Bronchial epithelial cell (primary cell): ENCODE measurements at regions not wholly inside any gene's neighbourhood (a gene's known extent, or its start where the extent isn't known, plus 50 kb on each side); places are given as distances from the start of the nearest gene placed in this dataset.
"Not testable (repeated sequence)": the region's sequence is repeated elsewhere in the genome, so short reads cannot be mapped to it uniquely, and the experiment has no call there.

Experiments used
- DNase-seq: peaks from one replicate; pipeline ENCODE4 v3.0.0-alpha.2; 2010; ENCODE audit warnings: low read depth
- FAIRE-seq: peaks from 2 replicates; lab custom pipeline; 2011; peaks lifted over from hg19 to GRCh38; lab: Jason Lieb, UNC
- H3K27me3 ChIP-seq: 2 replicates; pipeline ENCODE4 v1.5.1; 2011; ENCODE audit warnings: low read length; ENCODE audit not compliant: control insufficient read depth, insufficient read depth
- H3K36me3 ChIP-seq: 2 replicates; pipeline ENCODE4 v1.5.1; 2011; ENCODE audit warnings: low read length; ENCODE audit not compliant: control insufficient read depth, insufficient read depth
- H3K4me3 ChIP-seq: 2 replicates; pipeline ENCODE4 v1.5.1; 2011; ENCODE audit warnings: mild to moderate bottlenecking, low read depth, low read length, control low read depth
- CTCF ChIP-seq: IDR thresholded peaks from 2 replicates; pipeline ENCODE4 v1.5.1; 2011; ENCODE audit warnings: mild to moderate bottlenecking, moderate library complexity, low read length, control low read depth, inconsistent platforms; ENCODE audit not compliant: insufficient read depth, severe bottlenecking

GRCh38 chr21:22351076-22351475, 1352.9 kb downstream of the NCAM2 start:
- FAIRE-seq (no peak), DNase-seq (peak; percentile 35)
- H3K36me3 ChIP-seq, result no peaks in the 10 kb centered on the region
- no peaks in the 10 kb centered on the region for H3K27me3 ChIP-seq
- TF ChIP-seq CTCF, result no peak
- no peak overlapping the region for H3K4me3 ChIP-seq

- H3K36me3 ChIP-seq, result no peaks in the 10 kb centered on the region
- no peak for TF ChIP-seq CTCF
- H3K27me3 ChIP-seq, result no peaks in the 10 kb centered on the region
- H3K4me3 ChIP-seq, result no peak overlapping the region
- DNase-seq (peak; percentile 7), FAIRE-seq (no peak)
These were observed 1353.9 kb downstream of the NCAM2 start for GRCh38 chr21:22352088-22352487.

- H3K27me3 ChIP-seq, result no peaks in the 10 kb centered on the region
- H3K4me3 ChIP-seq, result no peak overlapping the region
- DNase-seq, result no peak
- no peak for TF ChIP-seq CTCF
- H3K36me3 ChIP-seq, result no peaks in the 10 kb centered on the region
- FAIRE-seq, result no peak
These were observed 1357.7 kb downstream of the NCAM2 start for GRCh38 chr21:22355949-22356348.

DNA sequence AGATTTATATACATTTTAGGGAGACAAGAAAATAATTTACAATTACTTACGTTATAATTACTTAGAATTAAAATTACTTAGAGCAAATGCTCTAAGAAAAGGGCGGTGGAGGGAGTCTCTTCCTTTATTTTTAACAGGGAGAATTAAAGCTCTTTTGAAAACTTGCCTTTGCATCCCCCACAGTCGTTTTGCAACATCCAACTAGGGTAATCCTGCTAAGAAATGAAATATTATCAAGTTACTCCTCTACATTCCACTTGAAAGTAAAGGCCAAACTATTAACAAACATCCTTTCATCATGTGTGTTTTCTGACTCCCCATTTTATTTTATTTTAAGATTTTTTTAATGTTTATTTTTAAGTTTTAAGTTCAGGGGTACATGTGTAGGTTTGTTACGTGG, 1358.5 kb downstream of the NCAM2 start:
- no peaks in the 10 kb centered on the region for H3K27me3 ChIP-seq
- no peak overlapping the region for H3K4me3 ChIP-seq
- FAIRE-seq, result no peak
- TF ChIP-seq CTCF, result no peak
- DNase-seq, result no peak
- no peaks in the 10 kb centered on the region for H3K36me3 ChIP-seq

- H3K36me3 ChIP-seq, DNase-seq, FAIRE-seq, H3K27me3 ChIP-seq, H3K4me3 ChIP-seq: not testable (repeated sequence)
These were observed 1361.4 kb downstream of the NCAM2 start for GRCh38 chr21:22359599-22359998.

- no peak for FAIRE-seq
- Histone ChIP-seq H3K4me3 (no peak overlapping the region), H3K27me3 (no peaks in the 10 kb centered on the region), H3K36me3 (no peaks in the 10 kb centered on the region)
- no peak for DNase-seq
- TF ChIP-seq CTCF, result no peak
These were observed 1365.3 kb downstream of the NCAM2 start for GRCh38 chr21:22363504-22363903.
